GM19238 (cell line): ENCODE measurements at regions not wholly inside any gene's neighbourhood (a gene's known extent, or its start where the extent isn't known, plus 50 kb on each side); places are given as distances from the start of the nearest gene placed in this dataset.

Experiments used
- DNase-seq: peaks from one replicate; pipeline ENCODE4 v3.0.0; 2011; ENCODE audit warnings: low spot score; ENCODE audit not compliant: insufficient read length

DNA sequence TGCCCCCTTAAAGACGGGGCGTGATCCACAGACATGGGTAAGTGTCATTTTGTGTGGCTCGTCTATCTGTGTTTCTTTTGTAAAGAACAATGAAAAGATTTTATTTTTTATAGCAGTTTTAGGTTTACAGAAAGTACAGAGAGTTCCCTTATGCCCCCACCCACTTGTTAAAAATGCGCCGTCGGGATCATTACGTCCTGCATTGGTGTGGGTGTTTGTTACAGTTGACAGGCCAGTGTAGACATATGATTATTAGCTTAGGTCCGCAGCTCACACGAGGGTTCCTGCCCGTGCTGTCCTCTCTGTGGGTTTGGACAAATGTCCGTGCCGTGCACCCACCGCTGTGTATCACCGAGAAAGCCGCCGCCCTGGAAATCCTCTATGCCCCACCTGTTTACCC, 50.5 kb downstream of the RGS12 start:
- no peak for DNase-seq

DNA sequence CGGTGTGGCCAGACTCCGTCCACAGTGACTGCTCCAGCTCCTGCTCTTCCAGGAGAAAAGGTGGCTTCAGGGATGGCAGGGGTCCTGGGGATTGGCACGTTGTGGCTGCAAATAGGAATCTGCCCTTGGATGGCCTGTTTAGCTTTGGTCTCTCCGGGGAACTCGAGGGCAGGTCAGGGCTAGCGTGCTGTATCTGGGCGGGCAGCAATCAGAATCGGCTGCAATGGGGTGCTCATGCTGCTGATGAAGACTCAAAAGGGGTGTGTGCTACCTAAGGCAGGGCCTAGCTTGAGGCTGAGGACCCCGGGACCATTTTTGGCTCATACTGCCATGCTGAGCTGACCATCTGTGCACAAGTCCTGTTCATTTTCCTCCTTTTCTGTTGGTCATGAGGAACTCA, 51.3 kb downstream of the RGS12 start:
- DNase-seq: no peak

DNA sequence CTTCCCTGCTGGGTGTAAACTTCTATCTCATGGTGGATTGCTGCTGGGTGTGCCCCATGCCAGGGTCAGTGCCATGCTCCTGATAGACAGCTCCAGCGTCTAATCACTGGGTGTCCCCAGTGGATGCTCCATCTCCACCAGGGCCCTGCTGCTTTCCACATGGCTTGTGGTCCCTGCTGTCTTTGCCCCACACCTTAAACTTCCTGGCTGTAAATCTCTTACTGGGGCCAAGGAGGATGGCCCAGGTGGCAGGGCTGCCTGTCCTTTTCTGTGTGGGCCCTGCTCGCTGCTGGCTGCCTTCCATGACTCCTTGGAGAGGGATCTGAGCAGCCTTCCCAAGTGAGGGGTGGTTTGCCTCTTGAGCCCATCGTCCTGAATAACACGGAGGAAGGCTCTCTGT, 51.8 kb downstream of the RGS12 start:
- DNase-seq: no peak

- DNase-seq: no peak
Measured at GRCh38 chr4:3345384-3345783, 52.6 kb downstream of the RGS12 start.

DNA sequence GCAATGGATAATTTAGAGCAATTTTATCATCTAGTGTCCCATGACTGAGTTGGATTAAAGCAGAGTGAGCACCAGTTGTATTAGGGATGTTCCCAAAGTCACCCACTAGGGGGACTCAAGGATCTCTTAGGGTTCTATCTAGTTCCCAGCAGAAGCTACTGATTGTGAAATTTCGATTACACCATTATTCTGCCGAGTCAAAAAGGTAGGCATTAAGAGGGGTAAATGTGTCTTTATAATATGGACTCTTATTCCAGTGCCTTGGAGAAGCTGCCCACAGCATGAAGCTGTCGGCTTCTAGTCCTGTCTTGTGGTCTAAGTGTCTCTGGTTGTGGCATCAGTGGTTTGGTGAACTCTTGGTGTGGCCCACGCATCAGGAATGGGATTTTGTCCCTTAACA, 53.3 kb downstream of the RGS12 start:
- DNase-seq: peak; percentile 63

DNA sequence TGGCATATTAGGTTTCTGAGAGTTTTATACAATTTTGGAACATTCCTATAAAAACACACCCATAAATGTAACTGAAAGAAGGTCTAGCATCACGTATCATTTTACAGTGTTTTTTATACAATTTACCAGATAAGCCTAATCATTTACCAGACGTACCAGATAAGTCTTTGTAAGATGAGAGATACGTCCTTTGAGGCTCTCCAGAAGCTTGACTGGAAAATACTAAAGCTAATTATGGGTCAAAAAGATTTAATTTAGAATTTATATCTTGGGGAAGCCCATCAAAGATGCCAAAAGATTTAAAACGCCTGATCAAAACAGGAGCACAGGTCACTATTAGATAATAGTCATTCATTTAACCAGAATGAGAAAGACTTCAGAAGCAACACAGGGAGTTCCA, 55.0 kb downstream of the RGS12 start:
- no peak for DNase-seq

DNA sequence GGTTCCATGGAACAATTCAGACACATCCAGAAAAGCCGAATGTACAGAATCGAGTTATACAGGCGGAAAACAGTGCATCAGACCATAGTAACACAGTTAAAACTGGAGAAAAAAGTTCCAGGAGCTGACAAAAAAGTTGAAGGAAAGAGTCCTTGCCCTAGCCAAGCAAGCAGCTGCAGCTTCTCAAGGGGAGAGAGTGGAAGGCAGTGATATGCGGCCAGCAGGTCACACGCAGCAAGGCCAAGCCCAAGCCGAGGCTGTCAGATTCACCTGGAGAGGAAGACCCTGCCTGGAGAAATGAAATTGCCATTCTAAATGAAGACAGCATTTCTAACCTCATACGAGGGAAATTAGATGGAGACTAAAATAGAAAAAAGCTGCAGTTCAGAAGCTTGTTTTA, 55.8 kb downstream of the RGS12 start:
- DNase-seq: no peak

GRCh38 chr4:3349116-3349515, 56.3 kb downstream of the RGS12 start:
- DNase-seq: no peak

- DNase-seq: no peak
Measured at GRCh38 chr4:3351997-3352396, 59.2 kb downstream of the RGS12 start.

GRCh38 chr4:3352505-3352904, 59.7 kb downstream of the RGS12 start:
- no peak for DNase-seq

GRCh38 chr4:3352941-3353594, 60.2 kb downstream of the RGS12 start:
- DNase-seq: no peak

DNA sequence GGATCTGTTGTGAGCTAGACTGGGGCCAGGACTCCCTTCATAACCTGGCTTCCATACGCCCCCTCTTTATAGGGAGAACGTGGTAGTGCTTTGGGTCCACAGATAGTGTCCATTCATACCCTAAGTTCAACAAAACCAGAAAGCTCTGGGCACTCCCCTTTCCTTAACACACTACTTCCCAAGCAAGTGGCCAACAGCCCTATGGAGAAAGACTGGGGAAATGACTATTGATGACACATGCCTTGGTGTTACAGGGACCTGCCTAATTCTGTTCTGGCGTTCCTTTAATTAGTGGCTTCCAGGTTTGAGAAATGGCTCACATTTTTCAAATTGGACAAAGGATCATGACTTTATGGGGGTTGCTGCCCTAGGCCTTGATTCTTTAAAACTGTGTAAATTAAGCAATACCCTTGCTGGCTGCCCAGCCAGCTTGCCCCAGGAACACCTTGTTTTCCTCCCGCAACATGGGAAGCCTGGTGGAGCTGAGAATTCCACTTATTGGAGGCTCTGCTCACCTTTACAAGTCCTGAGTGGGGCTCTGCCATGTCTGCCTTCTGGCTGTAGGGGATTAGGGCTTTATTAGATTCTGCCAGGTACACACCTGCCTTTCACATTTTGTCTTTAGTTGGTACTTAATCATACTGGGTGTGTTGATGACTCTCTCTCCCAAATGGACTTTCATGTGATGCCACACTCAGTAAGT, 61.1 kb downstream of the RGS12 start:
- DNase-seq: no peak

DNA sequence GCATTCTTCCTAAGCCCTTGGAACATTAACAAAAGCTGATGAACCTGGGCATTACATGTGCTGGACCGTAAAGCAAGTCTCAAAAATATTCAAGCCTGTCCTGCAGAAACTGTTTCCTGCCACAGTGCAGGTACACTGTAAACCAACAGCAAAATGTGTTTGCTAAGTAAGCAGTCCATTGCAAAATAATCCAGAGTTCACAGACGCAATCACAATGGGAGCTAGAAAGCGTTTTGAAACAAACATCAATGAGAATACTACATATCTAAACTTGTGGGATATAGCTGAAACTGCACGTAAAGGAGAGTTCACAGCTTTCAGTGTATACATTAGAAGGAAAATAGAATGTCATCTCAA, 61.6 kb downstream of the RGS12 start:
- DNase-seq: no peak

- no peak for DNase-seq
Measured at GRCh38 chr4:3355266-3355748, 62.5 kb downstream of the RGS12 start.

GRCh38 chr4:3358656-3359055, 65.8 kb downstream of the RGS12 start:
- DNase-seq: no peak

DNA sequence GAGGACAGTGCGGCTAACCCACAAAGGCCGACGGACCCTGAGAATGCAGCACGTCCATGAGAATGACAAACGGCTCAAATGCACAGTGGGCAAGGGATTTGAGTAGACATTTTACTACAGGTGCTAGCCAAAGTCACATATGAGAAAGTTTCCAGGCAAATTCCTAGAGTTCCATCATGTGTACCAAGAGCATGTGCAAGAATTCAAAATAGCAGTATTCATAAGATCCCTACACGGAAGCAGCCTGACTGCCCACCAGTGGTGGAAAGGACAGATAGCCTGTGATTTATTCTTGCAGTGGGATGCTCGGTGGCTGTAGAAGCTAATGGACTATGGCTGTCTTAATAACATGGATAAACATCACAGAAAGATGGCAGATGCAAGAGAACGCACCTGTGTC, 68.0 kb downstream of the RGS12 start:
- no peak for DNase-seq

- no peak for DNase-seq
Measured at GRCh38 chr4:3361406-3361805, 68.6 kb downstream of the RGS12 start.

- no peak for DNase-seq
Measured at GRCh38 chr4:3361896-3362295, 69.1 kb downstream of the RGS12 start.

GRCh38 chr4:3362431-3363287, 69.8 kb downstream of the RGS12 start:
- DNase-seq: no peak

DNA sequence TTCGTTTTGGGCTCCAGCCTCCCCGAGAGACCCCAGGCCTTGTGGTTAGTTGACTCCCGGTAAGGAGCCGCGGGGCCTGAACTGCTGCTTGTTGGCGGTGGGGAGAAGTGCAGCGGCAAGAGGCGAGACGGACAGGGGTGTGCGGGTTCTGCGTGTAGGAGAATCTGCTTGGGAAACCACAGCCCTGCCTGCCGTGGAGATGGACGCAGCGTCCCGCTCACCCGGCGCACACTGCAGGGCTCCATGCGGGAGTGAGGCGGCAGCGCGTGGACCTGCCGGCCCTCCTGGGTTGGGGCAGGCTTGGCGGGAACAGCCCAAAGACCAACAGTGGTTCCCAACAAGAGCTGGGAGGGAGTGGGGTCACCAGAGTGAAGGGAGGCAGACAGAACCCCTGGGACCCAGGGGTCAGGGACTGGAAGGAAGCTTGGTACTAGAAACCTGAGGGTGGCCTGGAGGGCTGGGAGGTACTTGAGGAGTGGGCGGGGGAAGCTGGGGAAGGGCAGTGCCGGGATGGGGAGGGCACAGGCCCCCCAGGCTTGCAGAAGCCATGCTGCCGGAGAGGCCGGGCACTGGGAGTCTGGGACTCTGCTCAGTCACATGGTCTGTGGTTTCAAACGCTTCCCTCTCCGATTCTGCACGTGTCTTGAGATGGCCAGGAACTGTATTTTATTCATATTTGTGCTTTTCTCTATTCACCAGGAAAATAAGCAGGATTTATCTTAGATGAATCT, 70.8 kb downstream of the RGS12 start:
- no peak for DNase-seq

- no peak for DNase-seq
Measured at GRCh38 chr4:3364199-3364598, 71.4 kb downstream of the RGS12 start.
